Fibroblast of lung (primary cell): ENCODE measurements at regions not wholly inside any gene's neighbourhood (a gene's known extent, or its start where the extent isn't known, plus 50 kb on each side); places are given as distances from the start of the nearest gene placed in this dataset.
"Not testable (repeated sequence)": the region's sequence is repeated elsewhere in the genome, so short reads cannot be mapped to it uniquely, and the experiment has no call there.

Source experiments
- CTCF ChIP-seq, 2 donors: IDR thresholded peaks in 1 of 2; conservative IDR thresholded peaks in 1 of 2; 1 replicate in 1 of 2; 2 replicates in 1 of 2; pipeline ENCODE4 v1.5.1; 2011 to 2012; ENCODE audit warnings: low read length in 2 of 2, control low read depth in 1 of 2, inconsistent platforms in 1 of 2, low read depth in 1 of 2, mild to moderate bottlenecking in 1 of 2
- EZH2 ChIP-seq: IDR thresholded peaks from 2 replicates; pipeline ENCODE4 v1.5.1; 2012; ENCODE audit warnings: low read length, control low read depth, mild to moderate bottlenecking; ENCODE audit errors: missing control alignments

- TF ChIP-seq CTCF (conservative IDR thresholded peaks at IDR 0.05 in 1 of 2, IDR thresholded peaks at IDR 0.05 in 1 of 2; ENCODE audit: low read depth in 1 of 2, low read length in 2 of 2); EZH2: not testable (repeated sequence)
Observed at GRCh38 chr11:67758467-67758866, 84.0 kb upstream of the ALDH3B2 start.
